GM10266 (cell line): ENCODE measurements at regions not wholly inside any gene's neighbourhood (a gene's known extent, or its start where the extent isn't known, plus 50 kb on each side); places are given as distances from the start of the nearest gene placed in this dataset.

Experiments used
- DNase-seq: peaks from one replicate; pipeline ENCODE4 v3.0.0; 2012; ENCODE audit errors: extremely low spot score
- TF ChIP-seq, protein P1 (sequence below): IDR thresholded peaks from 2 replicates; pipeline ENCODE4 v1.5.1; 2012; ENCODE audit warnings: mild to moderate bottlenecking, low read depth; ENCODE audit not compliant: control insufficient read depth, insufficient read depth; ENCODE audit errors: missing control alignments

DNA sequence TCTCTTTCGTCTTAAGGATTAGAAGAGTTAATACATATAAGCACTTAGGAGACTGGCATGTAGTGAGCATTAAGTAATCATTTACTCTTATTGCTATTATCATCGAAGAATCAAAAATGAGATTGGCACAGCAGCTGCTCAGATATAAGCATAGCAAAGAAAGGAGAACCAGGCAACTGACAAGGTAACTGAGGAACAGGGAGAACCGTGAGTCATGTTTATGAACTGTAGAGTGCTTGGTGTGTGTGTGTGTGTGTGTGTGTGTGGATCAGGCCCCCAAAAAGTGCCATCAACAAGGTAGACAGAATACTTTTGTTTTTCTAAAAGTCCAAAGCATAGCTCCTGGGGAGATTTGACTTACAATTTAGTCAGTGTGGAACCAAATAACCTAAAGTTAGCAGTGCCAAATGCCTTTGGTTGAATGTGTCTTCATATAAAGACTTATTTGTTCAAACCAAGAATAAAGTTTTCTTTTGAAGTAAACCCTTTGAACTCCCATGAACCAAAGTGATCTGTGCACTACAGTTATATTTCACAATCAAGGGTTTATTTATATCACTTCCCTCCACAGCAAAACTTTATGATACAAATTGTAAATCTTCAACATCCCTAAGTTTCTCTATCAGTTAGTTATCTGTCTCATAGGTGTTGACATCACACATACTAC is 660.6 kb downstream of the NYAP2 start:
- TF ChIP-seq, protein P1, sequence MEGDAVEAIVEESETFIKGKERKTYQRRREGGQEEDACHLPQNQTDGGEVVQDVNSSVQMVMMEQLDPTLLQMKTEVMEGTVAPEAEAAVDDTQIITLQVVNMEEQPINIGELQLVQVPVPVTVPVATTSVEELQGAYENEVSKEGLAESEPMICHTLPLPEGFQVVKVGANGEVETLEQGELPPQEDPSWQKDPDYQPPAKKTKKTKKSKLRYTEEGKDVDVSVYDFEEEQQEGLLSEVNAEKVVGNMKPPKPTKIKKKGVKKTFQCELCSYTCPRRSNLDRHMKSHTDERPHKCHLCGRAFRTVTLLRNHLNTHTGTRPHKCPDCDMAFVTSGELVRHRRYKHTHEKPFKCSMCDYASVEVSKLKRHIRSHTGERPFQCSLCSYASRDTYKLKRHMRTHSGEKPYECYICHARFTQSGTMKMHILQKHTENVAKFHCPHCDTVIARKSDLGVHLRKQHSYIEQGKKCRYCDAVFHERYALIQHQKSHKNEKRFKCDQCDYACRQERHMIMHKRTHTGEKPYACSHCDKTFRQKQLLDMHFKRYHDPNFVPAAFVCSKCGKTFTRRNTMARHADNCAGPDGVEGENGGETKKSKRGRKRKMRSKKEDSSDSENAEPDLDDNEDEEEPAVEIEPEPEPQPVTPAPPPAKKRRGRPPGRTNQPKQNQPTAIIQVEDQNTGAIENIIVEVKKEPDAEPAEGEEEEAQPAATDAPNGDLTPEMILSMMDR: no peak
- no peak for DNase-seq

DNA sequence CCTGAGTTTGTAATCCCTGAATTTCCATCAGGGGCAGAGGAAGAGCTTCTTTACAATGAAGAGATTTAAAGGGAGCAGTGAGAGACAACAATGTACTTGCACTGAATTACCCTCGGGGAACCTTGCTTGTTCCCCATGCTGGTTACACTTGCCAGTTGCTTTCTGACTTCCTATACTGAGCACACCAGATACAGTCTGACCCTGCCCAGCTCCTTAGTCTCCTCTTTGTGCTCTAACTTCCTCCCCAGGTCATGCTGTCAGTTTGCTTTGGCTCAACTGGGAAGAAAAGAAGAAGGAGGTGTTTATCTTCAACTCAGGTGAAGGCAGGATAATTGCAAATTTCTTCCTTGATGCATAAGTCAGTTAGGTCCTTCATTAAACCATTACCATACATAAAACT is 658.4 kb downstream of the NYAP2 start:
- no peak for DNase-seq
- TF ChIP-seq, protein P1: no peak

- TF ChIP-seq, protein P1: no peak
- no peak for DNase-seq
These were observed 657.9 kb downstream of the NYAP2 start for GRCh38 chr2:226057365-226057764.

DNA sequence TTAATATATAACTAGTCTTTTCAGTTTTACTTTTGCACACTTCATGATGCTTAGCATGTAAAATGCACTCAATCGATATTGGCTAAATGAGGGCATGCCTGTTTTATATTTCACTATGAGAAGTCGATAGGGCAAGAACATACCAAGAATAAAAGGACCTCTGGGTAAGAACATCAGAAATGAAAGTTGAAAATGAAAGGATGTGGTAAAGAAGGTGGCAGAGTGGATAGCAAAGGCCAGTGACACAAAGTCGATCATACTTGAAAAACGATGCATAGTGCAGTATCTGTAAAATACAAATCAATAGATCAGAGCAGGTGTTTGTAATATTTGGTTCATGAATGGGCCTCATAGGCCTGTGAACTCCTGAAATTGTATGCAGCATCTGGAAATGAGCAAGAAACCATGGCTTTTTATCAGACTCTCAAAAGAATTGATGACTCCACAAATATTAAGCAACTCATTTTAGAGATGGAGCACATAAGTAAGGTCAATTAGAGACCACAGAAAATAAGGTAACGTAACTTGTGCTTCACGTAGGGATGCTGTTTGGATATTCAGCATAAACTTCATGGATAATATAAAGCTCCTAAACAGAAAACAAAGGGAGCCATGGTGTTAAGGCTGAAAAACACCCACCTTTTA is 653.4 kb downstream of the NYAP2 start:
- TF ChIP-seq, protein P1: no peak
- DNase-seq: no peak

DNA sequence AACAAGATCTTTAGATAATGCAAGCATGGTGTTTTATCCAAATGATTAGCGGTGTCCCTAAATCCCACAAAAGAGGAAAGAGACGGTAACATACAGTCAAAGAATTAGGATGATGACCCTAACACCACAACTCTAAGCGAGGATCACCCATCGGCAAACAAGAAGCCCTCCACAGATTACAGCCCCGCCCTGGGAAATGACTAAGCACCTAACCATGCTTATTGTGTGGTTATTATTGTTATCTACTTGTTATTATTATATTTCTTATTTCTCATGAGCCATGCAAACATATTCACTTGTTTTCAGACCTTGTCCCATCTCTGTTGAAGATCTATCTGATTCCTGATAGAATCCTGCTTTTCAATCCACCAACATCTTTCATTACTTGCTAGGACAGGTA is 651.3 kb downstream of the NYAP2 start:
- no peak for DNase-seq
- TF ChIP-seq, protein P1: no peak

GRCh38 chr2:226048611-226049010 is 649.1 kb downstream of the NYAP2 start:
- no peak for DNase-seq

GRCh38 chr2:226045080-226045479 is 645.6 kb downstream of the NYAP2 start:
- TF ChIP-seq, protein P1: no peak
- no peak for DNase-seq

More at GRCh38 chr2:226048611-226049010, 649.1 kb downstream of the NYAP2 start:
- TF ChIP-seq, protein P1: no peak
